HEK293T (cell line): ENCODE measurements at regions not wholly inside any gene's neighbourhood (a gene's known extent, or its start where the extent isn't known, plus 50 kb on each side); places are given as distances from the start of the nearest gene placed in this dataset.
A peak's percentile ranks its signal among the peaks of the same experiment; 100 is the strongest.

ENCODE experiments used
- CTCF ChIA-PET: fragments of 350-600 bp; formaldehyde crosslinking; extraction: SDS; loops from one replicate; lab custom pipeline; 2021; ENCODE audit warnings: antibody characterized with exemption, inconsistent platforms; lab: Yijun Ruan, JAX
- POLR2A ChIA-PET: fragments of 350-600 bp; formaldehyde crosslinking; extraction: SDS; loops from one replicate; lab custom pipeline; 2020; ENCODE audit warnings: antibody characterized with exemption, inconsistent platforms; lab: Yijun Ruan, JAX
- DNase-seq: peaks from one replicate; pipeline ENCODE4 v3.0.0; 2012; ENCODE audit warnings: mixed read lengths; ENCODE audit errors: extremely low spot score
- ARNT ChIP-seq: fragments of 450-650 bp; IDR thresholded peaks from 2 replicates; pipeline ENCODE4 v1.6.1; 2017; ENCODE audit warnings: mild to moderate bottlenecking
- BHLHE40 ChIP-seq: fragments of 450-650 bp; IDR thresholded peaks from 2 replicates; pipeline ENCODE4 v1.6.1; 2016; ENCODE audit warnings: mild to moderate bottlenecking, moderate library complexity, borderline replicate concordance
- CTBP1 ChIP-seq: fragments of 450-650 bp; IDR thresholded peaks from 2 replicates; pipeline ENCODE4 v1.6.1; 2016; ENCODE audit warnings: borderline replicate concordance
- ELF4 ChIP-seq: fragments of 450-650 bp; IDR thresholded peaks from 2 replicates; pipeline ENCODE4 v1.6.1; 2017; ENCODE audit warnings: antibody characterized with exemption
- FOXA1 ChIP-seq: fragments of 450-650 bp; IDR thresholded peaks from 2 replicates; pipeline ENCODE4 v1.6.1; 2016; ENCODE audit warnings: mild to moderate bottlenecking
- FOXK2 ChIP-seq: fragments of 450-650 bp; IDR thresholded peaks from 2 replicates; pipeline ENCODE4 v1.6.1; 2016; ENCODE audit warnings: mild to moderate bottlenecking
- FOXM1 ChIP-seq: fragments of 450-650 bp; IDR thresholded peaks from 2 replicates; pipeline ENCODE4 v1.6.1; 2017; ENCODE audit warnings: mild to moderate bottlenecking, borderline replicate concordance
- HDGF ChIP-seq: fragments of 450-650 bp; IDR thresholded peaks from 2 replicates; pipeline ENCODE4 v1.6.1; 2017; ENCODE audit warnings: antibody characterized with exemption, borderline replicate concordance
- L3MBTL2 ChIP-seq: fragments of 450-650 bp; conservative IDR thresholded peaks from 2 replicates; pipeline ENCODE4 v1.6.1; 2016; ENCODE audit warnings: mild to moderate bottlenecking
- LEF1 ChIP-seq: fragments of 450-650 bp; IDR thresholded peaks from 2 replicates; pipeline ENCODE4 v1.6.1; 2017; ENCODE audit warnings: mild to moderate bottlenecking, borderline replicate concordance
- NFRKB ChIP-seq: fragments of 450-650 bp; IDR thresholded peaks from 2 replicates; pipeline ENCODE4 v1.6.1; 2016; ENCODE audit warnings: mild to moderate bottlenecking, moderate library complexity
- SP1 ChIP-seq: fragments of 450-650 bp; IDR thresholded peaks from 2 replicates; pipeline ENCODE4 v1.6.1; 2017
- SUZ12 ChIP-seq: fragments of 450-650 bp; IDR thresholded peaks from 2 replicates; pipeline ENCODE4 v1.6.1; 2016; ENCODE audit warnings: mild to moderate bottlenecking
- TARDBP ChIP-seq: fragments of 450-650 bp; IDR thresholded peaks from 2 replicates; pipeline ENCODE4 v1.6.1; 2016
- ZNF384 ChIP-seq: fragments of 450-650 bp; IDR thresholded peaks from 2 replicates; pipeline ENCODE4 v1.6.1; 2016
- TF ChIP-seq, protein P1 (sequence below): fragments of 450-650 bp; IDR thresholded peaks from 2 replicates; pipeline ENCODE4 v1.6.1; 2016

DNA sequence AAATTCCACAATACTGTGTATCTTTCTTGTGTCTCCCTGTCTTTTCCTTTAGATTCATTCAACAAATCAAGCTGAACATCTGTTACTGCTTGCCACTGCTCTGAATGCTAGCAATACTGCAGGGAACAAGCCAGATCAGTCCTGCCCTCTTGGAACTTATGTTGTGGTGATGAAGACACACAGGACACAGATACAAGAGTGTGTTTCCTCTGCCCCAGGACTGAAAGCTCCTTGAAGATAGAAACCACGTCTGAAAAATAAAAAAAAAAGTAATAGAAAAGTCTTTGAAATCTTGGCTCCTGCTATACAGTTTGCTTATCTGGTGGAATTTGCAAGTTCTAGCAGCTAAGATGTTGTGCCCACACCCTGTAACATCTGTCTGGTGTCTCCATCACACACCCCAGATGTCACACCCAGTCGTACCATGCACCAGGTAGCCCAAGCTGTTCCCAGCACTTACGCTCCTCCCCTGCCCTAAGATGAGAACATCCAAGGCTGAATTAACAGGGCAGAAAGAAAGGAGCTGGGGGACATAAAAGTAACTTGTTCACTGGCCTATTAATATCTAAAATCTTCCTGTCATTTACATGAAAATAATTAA lies 80.2 kb upstream of the GALNT2 start:
- CTCF ChIA-PET: interaction anchor here (0.7 kb wide), 1 partner anchor 270 kb away, joined by 3 read pairs; no protein-coding TSS in a partner anchor
- POLR2A ChIA-PET: no interaction called here
- DNase-seq: no peak
- TF ChIP-seq ELF4 (no peak), FOXK2 (no peak), BHLHE40 (no peak), FOXA1 (no peak), LEF1 (no peak), FOXM1 (no peak), NFRKB (no peak), ZNF384 (no peak), HDGF (no peak), SP1 (no peak), L3MBTL2 (no peak), SUZ12 (no peak), TARDBP (no peak), CTBP1 (no peak), ARNT (no peak)
- TF ChIP-seq, protein P1, sequence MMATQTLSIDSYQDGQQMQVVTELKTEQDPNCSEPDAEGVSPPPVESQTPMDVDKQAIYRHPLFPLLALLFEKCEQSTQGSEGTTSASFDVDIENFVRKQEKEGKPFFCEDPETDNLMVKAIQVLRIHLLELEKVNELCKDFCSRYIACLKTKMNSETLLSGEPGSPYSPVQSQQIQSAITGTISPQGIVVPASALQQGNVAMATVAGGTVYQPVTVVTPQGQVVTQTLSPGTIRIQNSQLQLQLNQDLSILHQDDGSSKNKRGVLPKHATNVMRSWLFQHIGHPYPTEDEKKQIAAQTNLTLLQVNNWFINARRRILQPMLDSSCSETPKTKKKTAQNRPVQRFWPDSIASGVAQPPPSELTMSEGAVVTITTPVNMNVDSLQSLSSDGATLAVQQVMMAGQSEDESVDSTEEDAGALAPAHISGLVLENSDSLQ: no peak

DNA sequence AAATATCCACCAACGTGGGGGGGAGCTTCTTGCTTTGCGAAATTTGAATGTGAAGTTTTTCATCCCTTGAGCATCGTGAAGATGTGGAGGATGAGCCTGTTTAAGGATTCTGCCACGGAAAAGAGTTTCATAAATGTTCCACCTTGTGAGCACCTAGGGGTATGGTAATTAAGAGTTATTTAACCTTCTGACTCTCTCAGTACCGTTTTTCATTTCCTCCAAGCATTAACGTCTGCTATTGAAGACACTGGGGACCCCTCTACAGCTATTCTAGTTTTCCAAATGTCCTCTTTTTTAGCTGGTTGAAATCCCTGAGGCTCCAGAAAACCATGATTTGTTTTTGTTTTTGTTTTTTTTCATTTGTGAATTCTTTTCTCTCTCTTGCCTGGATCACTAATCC lies 79.1 kb upstream of the GALNT2 start:
- no peak for DNase-seq

DNA sequence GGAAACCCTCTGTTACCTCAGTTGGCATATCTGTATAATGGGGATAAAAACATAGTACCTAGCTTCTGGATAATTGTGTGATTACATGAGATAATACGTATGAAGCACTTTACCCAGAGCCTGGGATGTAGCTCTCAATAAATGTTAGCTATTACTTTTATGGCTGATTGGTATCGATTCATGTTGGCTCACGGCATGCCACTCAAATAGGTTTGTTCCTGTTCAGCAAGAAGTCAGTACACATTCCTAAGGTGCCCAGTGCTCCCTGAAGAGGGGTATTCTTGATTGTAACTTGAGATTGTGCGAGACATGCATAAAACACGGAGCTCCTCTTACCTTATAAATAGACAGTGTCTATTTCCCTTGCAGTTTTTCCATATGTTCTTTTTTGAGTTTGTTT lies 78.5 kb upstream of the GALNT2 start:
- DNase-seq: no peak
- TF ChIP-seq, protein P1: 0 out of 2 replicates have a peak, but pooled peaks have one; percentile 20
- no peak for TF ChIP-seq BHLHE40
- ChIA-PET POLR2A (no interaction called here), CTCF (no interaction called here)

More for the DNA sequence above, 79.1 kb upstream of the GALNT2 start:
- ChIA-PET CTCF (no interaction called here), POLR2A (no interaction called here)
- TF ChIP-seq BHLHE40: no peak
- TF ChIP-seq SP1: no peak
- TF ChIP-seq HDGF: no peak
- no peak for TF ChIP-seq CTBP1
- TF ChIP-seq TARDBP: no peak
- no peak for TF ChIP-seq FOXM1
- no peak for TF ChIP-seq ARNT
- no peak for TF ChIP-seq SUZ12
- TF ChIP-seq L3MBTL2: no peak
- TF ChIP-seq, protein P1: no peak
- TF ChIP-seq FOXK2: no peak
- no peak for TF ChIP-seq NFRKB
- TF ChIP-seq ZNF384: no peak
- no peak for TF ChIP-seq ELF4

DNA sequence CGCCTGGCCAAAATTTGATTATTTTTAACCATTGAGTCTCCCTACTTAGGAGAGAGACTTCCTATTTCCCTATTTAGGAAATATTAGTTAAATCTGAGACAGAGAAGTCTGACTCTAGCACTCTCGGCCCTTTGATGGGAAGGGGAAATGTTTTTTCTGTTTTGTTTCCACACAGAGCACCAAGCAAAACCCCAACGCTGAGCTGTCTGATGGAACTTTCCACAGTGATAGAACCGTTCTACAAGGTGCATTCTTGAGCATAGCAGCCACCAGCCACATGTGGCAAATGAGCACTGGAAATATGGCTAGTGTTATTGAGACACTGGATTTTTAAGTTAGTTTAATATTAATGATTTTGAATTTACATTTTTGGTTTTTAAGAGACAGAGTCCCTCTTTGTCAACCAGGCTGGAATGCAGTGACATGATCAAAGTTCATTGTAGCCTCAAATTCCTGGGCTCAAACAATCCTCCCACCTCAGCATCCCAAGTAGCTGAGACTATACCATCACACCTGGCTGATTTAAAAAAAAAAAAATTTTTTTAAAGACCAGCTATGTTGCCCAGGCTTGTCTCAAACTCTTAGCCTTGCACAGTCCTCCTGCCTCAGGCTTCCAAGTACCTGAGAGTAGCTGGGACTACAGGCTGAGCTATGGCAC lies 77.3 kb upstream of the GALNT2 start:
- CTCF ChIA-PET: interaction anchor here (0.6 to 1.4 kb wide), 2 partner anchors 11 to 65 kb away, joined by 4 read pairs; no protein-coding TSS in a partner anchor
- no peak for TF ChIP-seq FOXA1
- no peak for TF ChIP-seq HDGF
- POLR2A ChIA-PET: no interaction called here
- no peak for DNase-seq

DNA sequence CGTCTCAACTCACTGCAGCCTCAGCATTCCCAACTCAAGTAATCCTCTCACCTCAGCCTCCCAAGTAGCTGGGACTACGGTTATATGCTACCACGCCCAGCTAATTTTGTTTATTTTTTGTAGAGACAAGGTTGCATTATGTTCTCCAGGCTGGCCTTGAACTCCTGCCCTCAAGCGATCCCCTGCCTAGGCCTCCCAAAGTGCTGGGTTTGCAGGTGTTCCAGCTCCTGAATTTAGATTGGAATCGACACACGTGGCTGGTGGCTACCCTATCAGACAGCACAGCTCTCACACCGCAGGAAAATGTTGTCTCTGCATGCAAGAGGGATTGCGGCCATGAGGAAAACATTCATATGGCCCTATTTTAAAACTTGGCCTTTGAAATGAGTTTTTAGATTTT lies 76.7 kb upstream of the GALNT2 start:
- no peak for DNase-seq
- ChIA-PET CTCF (interaction anchor here (1.4 kb wide), 1 partner anchor 10 kb away, joined by 4 read pairs; no protein-coding TSS in a partner anchor), POLR2A (no interaction called here)
- no peak for TF ChIP-seq HDGF
- no peak for TF ChIP-seq FOXK2
- no peak for TF ChIP-seq FOXM1
- TF ChIP-seq ZNF384: no peak
- TF ChIP-seq TARDBP: no peak
- no peak for TF ChIP-seq CTBP1
- no peak for TF ChIP-seq ELF4
- TF ChIP-seq FOXA1: no peak
- TF ChIP-seq SUZ12: no peak
- TF ChIP-seq LEF1: no peak
- TF ChIP-seq, protein P1: no peak
- no peak for TF ChIP-seq L3MBTL2
- TF ChIP-seq SP1: no peak
- no peak for TF ChIP-seq ARNT
- no peak for TF ChIP-seq BHLHE40
- TF ChIP-seq NFRKB: no peak
